Hypothalamus (tissue), 51 donors: ENCODE measurements at regions not wholly inside any gene's neighbourhood (a gene's known extent, or its start where the extent isn't known, plus 50 kb on each side); places are given as distances from the start of the nearest gene placed in this dataset.
"Not testable (repeated sequence)": the region's sequence is repeated elsewhere in the genome, so short reads cannot be mapped to it uniquely, and the experiment has no call there.

Source experiments
- DNase-seq, 51 donors: peaks; one replicate each; lab custom pipeline; 2025; lab: John Stamatoyannopoulos, UW

GRCh38 chr10:63901881-63902280, 380.7 kb downstream of the REEP3 start:
- DNase-seq: peak in 2 of 51 donors; percentile 2 to 11

GRCh38 chr10:63910806-63911205, 389.6 kb downstream of the REEP3 start:
- no peak for DNase-seq

- DNase-seq: no peak
These were observed 394.0 kb downstream of the REEP3 start for GRCh38 chr10:63915240-63915639.

- DNase-seq: peak in 1 of 51 donors; percentile 3
These were observed 396.2 kb downstream of the REEP3 start for GRCh38 chr10:63917363-63917762.

- no peak for DNase-seq
These were observed 398.5 kb downstream of the REEP3 start for GRCh38 chr10:63919575-63920279.

- DNase-seq: no peak
These were observed 399.7 kb downstream of the REEP3 start for GRCh38 chr10:63920926-63921325.

GRCh38 chr10:63921908-63922467, 400.8 kb downstream of the REEP3 start:
- DNase-seq: no peak

GRCh38 chr10:63922468-63923284, 401.5 kb downstream of the REEP3 start:
- peak in 3 of 51 donors; percentile 1 for DNase-seq

- no peak for DNase-seq
These were observed 408.7 kb downstream of the REEP3 start for GRCh38 chr10:63929831-63930467.

- DNase-seq: no peak
These were observed 409.4 kb downstream of the REEP3 start for GRCh38 chr10:63930584-63930983.

- DNase-seq: no peak
These were observed 414.5 kb downstream of the REEP3 start for GRCh38 chr10:63935705-63936104.

GRCh38 chr10:63940277-63940922, 419.2 kb downstream of the REEP3 start:
- DNase-seq: no peak

GRCh38 chr10:63964406-63964805, 443.2 kb downstream of the REEP3 start:
- DNase-seq: no peak

GRCh38 chr10:63965846-63966245, 444.6 kb downstream of the REEP3 start:
- no peak for DNase-seq

GRCh38 chr10:63972949-63973827, 452.0 kb downstream of the REEP3 start:
- DNase-seq: no peak

GRCh38 chr10:63976538-63976937, 455.3 kb downstream of the REEP3 start:
- peak in 15 of 51 donors; percentile 2 to 42 (median 9) for DNase-seq

GRCh38 chr10:63977329-63977923, 456.2 kb downstream of the REEP3 start:
- DNase-seq: peak in 9 of 51 donors; percentile 2 to 33 (median 7)

- DNase-seq: not testable (repeated sequence)
These were observed 459.7 kb downstream of the REEP3 start for GRCh38 chr10:63980870-63981269.

GRCh38 chr10:63984061-63984460, 462.9 kb downstream of the REEP3 start:
- not testable (repeated sequence) for DNase-seq
